GM12875 (cell line): ENCODE measurements at regions not wholly inside any gene's neighbourhood (a gene's known extent, or its start where the extent isn't known, plus 50 kb on each side); places are given as distances from the start of the nearest gene placed in this dataset.

Experiments
- H3K4me3 ChIP-seq: one replicate; pipeline ENCODE4 v1.5.1; 2011; ENCODE audit warnings: low read depth, low read length, control low read depth
- TF ChIP-seq, protein P1 (sequence below): IDR thresholded peaks from 2 replicates; pipeline ENCODE4 v1.5.1; 2011; ENCODE audit warnings: low read depth, mild to moderate bottlenecking, control low read depth, inconsistent platforms, low read length, moderate library complexity, borderline replicate concordance; ENCODE audit not compliant: insufficient read depth

DNA sequence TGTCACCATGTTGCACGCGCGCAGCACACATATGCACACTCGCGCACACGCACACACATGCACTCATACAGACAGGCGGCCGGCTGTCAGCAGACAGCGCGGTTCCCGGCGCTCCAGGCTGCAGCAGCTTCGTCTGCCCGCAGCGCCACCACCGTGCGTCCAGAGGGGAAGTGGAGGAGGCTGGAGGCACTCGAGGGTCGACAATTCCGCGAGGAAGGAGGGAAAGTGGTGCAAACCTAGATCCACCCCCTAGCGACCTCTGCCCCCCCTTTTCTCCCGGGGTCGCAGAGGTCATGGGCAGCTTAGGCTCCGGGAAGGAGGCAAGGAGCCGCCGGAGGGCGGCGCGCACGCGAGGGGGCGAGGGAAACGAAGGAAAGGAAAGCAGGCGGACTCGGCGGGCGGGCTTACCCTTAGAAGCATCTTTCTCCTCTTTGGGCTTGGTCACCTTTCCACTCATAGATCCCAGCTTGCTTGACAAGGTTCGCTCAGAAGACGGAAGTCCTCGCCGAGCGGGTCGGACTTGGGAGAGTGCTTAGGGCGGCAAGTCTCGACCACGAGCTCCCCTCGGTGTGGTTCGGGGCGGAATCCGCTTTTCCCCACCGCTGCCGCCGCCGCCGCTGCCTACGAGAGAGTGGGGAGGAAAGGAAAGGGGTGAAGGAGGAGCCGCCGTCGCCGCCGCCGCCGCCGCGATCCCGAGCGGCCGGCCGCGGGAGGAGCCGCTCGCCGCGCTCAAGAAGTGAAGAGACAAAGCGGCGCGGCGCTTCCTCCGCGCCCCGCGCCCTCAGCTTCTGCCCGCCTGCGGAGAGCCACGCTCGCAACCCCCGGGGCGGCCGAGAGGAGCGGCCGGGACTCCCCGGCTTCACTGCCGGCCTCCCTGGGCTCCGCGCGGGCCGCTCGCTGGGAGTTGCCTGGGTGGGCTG, 326.6 kb upstream of the F9 start:
- no peak overlapping the region for H3K4me3 ChIP-seq
- TF ChIP-seq, protein P1, sequence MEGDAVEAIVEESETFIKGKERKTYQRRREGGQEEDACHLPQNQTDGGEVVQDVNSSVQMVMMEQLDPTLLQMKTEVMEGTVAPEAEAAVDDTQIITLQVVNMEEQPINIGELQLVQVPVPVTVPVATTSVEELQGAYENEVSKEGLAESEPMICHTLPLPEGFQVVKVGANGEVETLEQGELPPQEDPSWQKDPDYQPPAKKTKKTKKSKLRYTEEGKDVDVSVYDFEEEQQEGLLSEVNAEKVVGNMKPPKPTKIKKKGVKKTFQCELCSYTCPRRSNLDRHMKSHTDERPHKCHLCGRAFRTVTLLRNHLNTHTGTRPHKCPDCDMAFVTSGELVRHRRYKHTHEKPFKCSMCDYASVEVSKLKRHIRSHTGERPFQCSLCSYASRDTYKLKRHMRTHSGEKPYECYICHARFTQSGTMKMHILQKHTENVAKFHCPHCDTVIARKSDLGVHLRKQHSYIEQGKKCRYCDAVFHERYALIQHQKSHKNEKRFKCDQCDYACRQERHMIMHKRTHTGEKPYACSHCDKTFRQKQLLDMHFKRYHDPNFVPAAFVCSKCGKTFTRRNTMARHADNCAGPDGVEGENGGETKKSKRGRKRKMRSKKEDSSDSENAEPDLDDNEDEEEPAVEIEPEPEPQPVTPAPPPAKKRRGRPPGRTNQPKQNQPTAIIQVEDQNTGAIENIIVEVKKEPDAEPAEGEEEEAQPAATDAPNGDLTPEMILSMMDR: no peak

DNA sequence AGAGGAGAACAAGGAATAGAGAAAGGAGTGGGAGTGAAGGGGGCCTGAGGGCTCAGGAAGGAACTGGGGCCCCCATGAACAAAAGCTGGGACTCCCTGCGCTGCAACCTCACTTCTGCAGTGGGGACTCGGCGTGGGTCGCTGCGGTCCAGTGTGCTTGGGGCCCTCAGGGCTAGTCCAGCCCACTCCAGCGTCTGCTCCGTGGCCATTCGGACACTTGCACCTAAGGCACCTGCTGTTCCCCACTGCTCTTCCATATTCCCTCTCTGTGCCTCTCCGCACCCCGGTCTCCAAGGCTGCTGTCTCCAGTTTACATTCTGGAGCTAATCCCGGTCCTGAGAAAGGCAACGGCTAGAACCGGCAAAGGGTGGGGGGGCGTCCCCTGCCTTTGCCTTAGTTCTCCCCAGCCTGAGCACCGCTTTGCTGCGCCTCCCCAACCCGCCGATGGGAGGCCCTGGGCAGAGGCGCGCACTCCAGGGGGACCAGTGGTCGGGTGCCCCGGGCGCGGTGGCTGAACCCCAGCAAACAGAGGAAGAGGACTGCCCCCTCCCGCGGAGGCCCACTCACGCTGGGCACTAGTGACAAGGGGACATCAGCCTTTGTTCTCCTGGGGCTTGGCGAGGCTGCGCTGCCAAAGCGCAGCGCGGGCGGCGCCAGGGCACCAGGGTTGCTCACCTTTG, 327.7 kb upstream of the F9 start:
- TF ChIP-seq, protein P1: no peak
- no peak overlapping the region for H3K4me3 ChIP-seq

DNA sequence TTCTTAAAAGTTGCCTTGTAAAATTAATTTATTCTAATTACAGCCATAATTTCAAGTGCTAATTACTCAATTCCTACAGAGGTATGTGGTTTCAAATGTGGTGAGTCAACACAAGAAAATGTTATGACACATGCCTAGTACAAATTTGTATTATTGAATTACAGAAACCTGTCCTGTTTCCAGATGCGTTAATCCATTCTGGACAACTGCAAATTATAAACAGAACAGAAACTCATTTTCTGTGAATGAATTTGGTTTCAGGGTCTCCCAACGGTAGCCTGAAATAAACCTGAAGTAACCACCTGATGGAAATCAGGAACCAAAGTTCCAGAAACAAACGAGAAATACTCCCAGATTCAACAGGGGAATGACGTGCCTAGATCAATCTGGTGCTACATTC, 328.6 kb upstream of the F9 start:
- TF ChIP-seq, protein P1: no peak
- no peak overlapping the region for H3K4me3 ChIP-seq

DNA sequence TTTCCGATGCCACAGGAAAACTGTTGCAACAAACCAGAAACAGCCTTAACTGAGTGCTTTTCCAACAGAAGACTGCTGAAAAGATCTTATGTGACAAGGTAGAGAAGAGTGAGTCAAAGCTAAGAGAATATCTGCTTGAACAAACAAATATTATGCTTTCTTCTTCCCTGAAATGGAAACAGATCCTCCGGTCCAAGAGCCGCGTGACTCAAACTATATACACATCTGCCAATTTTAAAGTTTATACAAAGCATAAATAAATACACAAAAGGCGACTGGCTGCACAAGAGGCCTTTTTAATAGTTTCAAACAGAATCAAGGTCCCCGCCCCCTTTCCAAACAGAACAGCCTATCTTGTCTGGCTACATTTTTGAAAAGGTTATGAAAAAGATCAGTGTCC, 329.7 kb upstream of the F9 start:
- no peak overlapping the region for H3K4me3 ChIP-seq
- TF ChIP-seq, protein P1: no peak

DNA sequence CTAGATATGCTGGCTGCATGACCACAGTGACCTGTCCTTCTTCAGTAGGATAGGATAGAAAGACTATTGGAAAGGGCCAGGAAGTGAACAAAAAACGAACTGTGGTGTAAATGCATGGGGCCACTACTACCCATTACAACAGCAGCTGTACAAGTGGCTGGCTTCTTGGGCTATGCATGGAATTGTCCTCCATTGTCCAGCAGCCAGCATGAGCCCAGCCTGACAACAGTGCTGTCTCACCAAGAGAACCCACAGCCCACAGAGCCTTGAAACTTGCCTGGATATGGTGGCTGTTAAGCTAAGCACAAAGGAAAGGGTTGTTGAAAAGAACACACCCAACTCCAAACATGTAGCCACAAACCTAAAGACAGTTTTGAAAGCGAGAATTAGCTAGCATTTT, 330.2 kb upstream of the F9 start:
- TF ChIP-seq, protein P1: no peak
- no peak overlapping the region for H3K4me3 ChIP-seq

DNA sequence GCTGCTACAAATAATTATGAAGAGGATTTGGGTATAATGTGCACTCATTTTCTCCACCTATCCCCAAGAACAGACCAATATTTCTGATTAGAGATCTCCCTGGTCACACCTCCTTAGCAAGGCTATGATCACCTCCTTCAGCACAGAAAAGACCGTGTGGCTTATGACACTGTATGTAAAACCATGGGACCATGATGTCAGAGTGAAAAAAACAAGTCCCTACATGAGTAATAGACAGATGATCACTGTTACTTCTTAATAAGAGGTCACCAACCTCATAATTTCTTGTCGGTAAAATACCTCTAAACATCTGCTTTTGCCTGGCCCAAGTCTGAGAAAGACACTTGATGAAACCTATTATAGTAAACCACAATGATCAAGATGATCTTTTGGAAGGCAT, 330.6 kb upstream of the F9 start:
- TF ChIP-seq, protein P1: no peak
- no peak overlapping the region for H3K4me3 ChIP-seq
